Sigmoid colon (tissue), 6 donors: ENCODE measurements at regions not wholly inside any gene's neighbourhood (a gene's known extent, or its start where the extent isn't known, plus 50 kb on each side); places are given as distances from the start of the nearest gene placed in this dataset.

Experiments used
- DNase-seq: peaks from one replicate; pipeline ENCODE4 v3.0.0-alpha.2; 2019
- H3K27ac ChIP-seq, 4 donors: fragments of 200-600 bp; sonication (generic); one replicate each; pipeline ENCODE4 v1.5.1; 2016 to 2019; ENCODE audit warnings: mild to moderate bottlenecking in 1 of 4
- H3K27me3 ChIP-seq, 3 donors: fragments of 200-600 bp; sonication (generic); one replicate each; pipeline ENCODE4 v1.5.1; 2019; ENCODE audit warnings: mild to moderate bottlenecking in 1 of 3
- H3K36me3 ChIP-seq, 4 donors: fragments of 200-600 bp; sonication (generic); one replicate each; pipeline ENCODE4 v1.5.1; 2016 to 2019
- H3K4me1 ChIP-seq, 4 donors: fragments of 200-600 bp; sonication (generic); one replicate each; pipeline ENCODE4 v1.5.1; 2017 to 2019
- H3K4me3 ChIP-seq, 4 donors: fragments of 200-600 bp; sonication (generic); one replicate each; pipeline ENCODE4 v1.5.1; 2017 to 2019; ENCODE audit warnings: mild to moderate bottlenecking in 2 of 4, moderate library complexity in 1 of 4
- H3K9me3 ChIP-seq, 4 donors: fragments of 200-600 bp in 3 of 4; sonication (generic) in 3 of 4; one replicate each; pipeline versions ENCODE4 v1.5.1 to v1.6.1; 2013 to 2019
- EP300 ChIP-seq, 4 donors: sonication (generic); formaldehyde crosslinking; IDR thresholded peaks; one replicate each; pipeline ENCODE4 v1.6.1; 2017; ENCODE audit warnings: antibody characterized with exemption in 4 of 4
- POLR2A ChIP-seq, 2 donors: fragments of 450-650 bp; IDR thresholded peaks; one replicate each; pipeline ENCODE4 v1.6.1; 2016; ENCODE audit warnings: antibody characterized with exemption in 2 of 2, mild to moderate bottlenecking in 2 of 2, moderate library complexity in 2 of 2
- POLR2AphosphoS5 ChIP-seq, 4 donors: sonication (generic); formaldehyde crosslinking; IDR thresholded peaks; one replicate each; pipeline ENCODE4 v1.6.1; 2017; ENCODE audit warnings: antibody characterized with exemption in 4 of 4
- WGBS, 2 donors: extraction: QIAGEN DNeasy Blood & Tissue Kit; methylation state at CpG; one replicate each; pipeline ENCODE4 v1.1.7; 2013; 5-methylcytosine and 5-hydroxymethylcytosine counted together
- intact Hi-C: fragments of 100-400 bp; cut with DNase I; formaldehyde crosslinking; loops from one replicate; pipeline ENCODE4 v1.15.1; 2023
- TF ChIP-seq, protein P1 (sequence below), 4 experiments: fragments of 450-650 bp in 3 of 4; fragments of 200-600 bp in 1 of 4; IDR thresholded peaks; one replicate each; pipeline ENCODE4 v1.5.1; 2016 to 2019; ENCODE audit warnings: antibody characterized with exemption in 4 of 4, mild to moderate bottlenecking in 3 of 4, moderate library complexity in 2 of 4
- donor health status: healthy with polysubstance abuse.
- donor health status: healthy.

GRCh38 chr2:128769457-128770142 is 450.9 kb upstream of the HS6ST1 start:
- no peaks in the 10 kb centered on the region for H3K9me3 ChIP-seq

GRCh38 chr2:128770143-128771085 is 451.7 kb upstream of the HS6ST1 start:
- DNase-seq = peak; percentile 40
- Histone ChIP-seq H3K4me3 (no peak overlapping the region), H3K27ac (no peak overlapping the region), H3K27me3 (no peaks in the 10 kb centered on the region), H3K36me3 (no peaks in the 10 kb centered on the region), H3K4me1 (no peaks in the 10 kb centered on the region), H3K9me3 (no peaks in the 10 kb centered on the region)
- intact Hi-C loops = no loop called here
- no peak for TF ChIP-seq POLR2AphosphoS5 (IDR thresholded peaks at IDR 0.05)
- TF ChIP-seq POLR2A (IDR thresholded peaks at IDR 0.05) = no peak
- TF ChIP-seq, protein P1, sequence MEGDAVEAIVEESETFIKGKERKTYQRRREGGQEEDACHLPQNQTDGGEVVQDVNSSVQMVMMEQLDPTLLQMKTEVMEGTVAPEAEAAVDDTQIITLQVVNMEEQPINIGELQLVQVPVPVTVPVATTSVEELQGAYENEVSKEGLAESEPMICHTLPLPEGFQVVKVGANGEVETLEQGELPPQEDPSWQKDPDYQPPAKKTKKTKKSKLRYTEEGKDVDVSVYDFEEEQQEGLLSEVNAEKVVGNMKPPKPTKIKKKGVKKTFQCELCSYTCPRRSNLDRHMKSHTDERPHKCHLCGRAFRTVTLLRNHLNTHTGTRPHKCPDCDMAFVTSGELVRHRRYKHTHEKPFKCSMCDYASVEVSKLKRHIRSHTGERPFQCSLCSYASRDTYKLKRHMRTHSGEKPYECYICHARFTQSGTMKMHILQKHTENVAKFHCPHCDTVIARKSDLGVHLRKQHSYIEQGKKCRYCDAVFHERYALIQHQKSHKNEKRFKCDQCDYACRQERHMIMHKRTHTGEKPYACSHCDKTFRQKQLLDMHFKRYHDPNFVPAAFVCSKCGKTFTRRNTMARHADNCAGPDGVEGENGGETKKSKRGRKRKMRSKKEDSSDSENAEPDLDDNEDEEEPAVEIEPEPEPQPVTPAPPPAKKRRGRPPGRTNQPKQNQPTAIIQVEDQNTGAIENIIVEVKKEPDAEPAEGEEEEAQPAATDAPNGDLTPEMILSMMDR (IDR thresholded peaks at IDR 0.05) = no peak
- TF ChIP-seq EP300 (IDR thresholded peaks at IDR 0.05) = no peak
- 88 to 92% methylated on average over 18 of the region's 18 CpGs for WGBS, 2 donors

More at GRCh38 chr2:128769457-128770142, 450.9 kb upstream of the HS6ST1 start:
- peak; percentile 38 for DNase-seq
- intact Hi-C loops = no loop called here
- H3K4me3 ChIP-seq = no peak overlapping the region
- TF ChIP-seq POLR2A (IDR thresholded peaks at IDR 0.05) (no peak), POLR2AphosphoS5 (IDR thresholded peaks at IDR 0.05) (no peak), EP300 (IDR thresholded peaks at IDR 0.05) (no peak)
- TF ChIP-seq, protein P1 (IDR thresholded peaks at IDR 0.05) = no peak
- no peaks in the 10 kb centered on the region for H3K36me3 ChIP-seq
- H3K27me3 ChIP-seq = no peaks in the 10 kb centered on the region
- H3K4me1 ChIP-seq = no peaks in the 10 kb centered on the region
- H3K27ac ChIP-seq = no peak overlapping the region
- WGBS, 2 donors = 86 to 92% methylated on average over 7 of the region's 7 CpGs

DNA sequence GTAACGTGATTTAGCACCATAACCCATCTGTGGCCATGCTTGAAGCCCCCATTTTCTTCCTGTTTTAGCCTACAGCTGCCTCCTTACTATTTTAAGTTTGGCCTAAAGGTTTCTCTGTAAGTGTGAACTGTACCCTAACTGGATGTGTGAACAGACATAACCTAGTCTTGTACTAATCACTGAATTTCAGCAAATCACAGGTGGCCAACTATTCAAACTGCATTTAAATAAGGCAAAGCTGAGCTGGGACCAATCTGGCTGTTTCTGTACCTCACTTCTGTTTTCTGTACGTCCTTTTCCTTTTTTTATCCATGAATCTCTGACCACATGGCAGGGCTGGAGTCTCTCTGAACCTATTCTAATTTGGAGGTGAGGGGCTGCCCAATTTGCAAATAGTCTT is 452.7 kb upstream of the HS6ST1 start:
- intact Hi-C loops = no loop called here
- Histone ChIP-seq H3K36me3 (no peaks in the 10 kb centered on the region), H3K4me3 (no peak overlapping the region), H3K27ac (no peak overlapping the region), H3K4me1 (no peaks in the 10 kb centered on the region), H3K27me3 (no peaks in the 10 kb centered on the region), H3K9me3 (no peaks in the 10 kb centered on the region)
- DNase-seq = no peak
- TF ChIP-seq, protein P1 (IDR thresholded peaks at IDR 0.05) = no peak
- TF ChIP-seq POLR2AphosphoS5 (IDR thresholded peaks at IDR 0.05) (no peak), POLR2A (IDR thresholded peaks at IDR 0.05) (no peak), EP300 (IDR thresholded peaks at IDR 0.05) (no peak)
- 57 to 62% methylated on average over 2 of the region's 2 CpGs for WGBS, 2 donors

- H3K4me3 ChIP-seq = no peak overlapping the region
- H3K4me1 ChIP-seq = no peaks in the 10 kb centered on the region
- H3K27me3 ChIP-seq = no peaks in the 10 kb centered on the region
- peak; percentile 25 for DNase-seq
- H3K36me3 ChIP-seq = no peaks in the 10 kb centered on the region
- intact Hi-C loops = no loop called here
- no peak overlapping the region for H3K27ac ChIP-seq
- 77 to 86% methylated on average over 4 of the region's 4 CpGs for WGBS, 2 donors
- H3K9me3 ChIP-seq = no peaks in the 10 kb centered on the region
- TF ChIP-seq EP300 (IDR thresholded peaks at IDR 0.05) (no peak), POLR2AphosphoS5 (IDR thresholded peaks at IDR 0.05) (no peak), POLR2A (IDR thresholded peaks at IDR 0.05) (no peak)
- TF ChIP-seq, protein P1 (IDR thresholded peaks at IDR 0.05) = no peak
Measured at GRCh38 chr2:128772671-128773070, 454.0 kb upstream of the HS6ST1 start.
